ENCODE measurements at regions not wholly inside any gene's neighbourhood (a gene's known extent, or its start where the extent isn't known, plus 50 kb on each side); places are given as distances from the start of the nearest gene placed in this dataset.

DNA sequence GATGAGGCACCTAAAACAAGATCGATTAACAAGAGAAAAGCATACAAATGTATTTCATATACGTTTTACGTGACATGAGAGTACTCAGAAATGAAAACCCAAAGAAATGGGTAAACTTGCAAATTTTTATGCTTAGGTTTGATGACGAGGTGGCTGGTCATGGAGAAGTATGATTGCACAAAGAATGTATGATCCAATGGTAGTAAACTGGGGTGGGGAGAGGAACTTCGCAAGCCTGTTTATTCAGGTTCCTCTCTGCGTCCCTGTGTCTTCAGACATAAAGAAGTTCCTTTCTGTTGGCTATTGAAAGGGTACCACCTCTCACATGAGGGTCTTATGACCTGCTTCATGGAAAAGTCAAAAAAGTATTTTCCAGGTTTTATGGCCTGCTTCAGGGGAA, 309.2 kb downstream of the BCOR start:
- Mint-ChIP-seq H3K36me3 (ENCODE audit: insufficient read depth in 1 of 3, low read depth in 3 of 3) (peaks cover 0 to 4% (median 3%) of the 10 kb centered on the region in 3 experiments; a peak in 3 of 7 replicates), H3K9me3 (peaks cover 73 to 76% of the 10 kb centered on the region in 2 experiments), H3K4me3 (no peak overlapping the region), H3K4me1 (no peaks in the 10 kb centered on the region), H3K27ac (no peak overlapping the region), H3K27me3 (ENCODE audit: low read depth) (peaks cover 4% of the 10 kb centered on the region)
- no peaks in the 10 kb centered on the region for H3K23me2 ChIP-seq (ENCODE audit: insufficient read length, low read depth, low read length, poor library complexity, severe bottlenecking)
- H4K8ac ChIP-seq (replicated peaks; ENCODE audit: insufficient read length, low read depth, low read length) = no peak overlapping the region
- no peaks in the 10 kb centered on the region for H3K79me2 ChIP-seq (ENCODE audit: insufficient read depth, low read length)
- H3K4ac ChIP-seq (ENCODE audit: low read depth, low read length) = no peak overlapping the region
- H3K4me2 ChIP-seq (ENCODE audit: insufficient read depth, insufficient read length, low read length) = no peak overlapping the region
- H3K79me1 ChIP-seq (ENCODE audit: insufficient read depth, low read depth, low read length, poor library complexity, severe bottlenecking) = no peaks in the 10 kb centered on the region
- no peak overlapping the region for H2BK5ac ChIP-seq (ENCODE audit: insufficient read length, low read length)
- H4K20me1 ChIP-seq (ENCODE audit: control insufficient read depth, insufficient read depth, insufficient read length) = no peaks in the 10 kb centered on the region
- WGBS (ENCODE audit: extremely low coverage, insufficient read length, low lambda C conversion rate) = no CpG with 5 or more reads among the region's 6 CpGs
- H3K56ac ChIP-seq (ENCODE audit: insufficient read length, low read depth, low read length) = no peak overlapping the region
- no peak overlapping the region for H3K14ac ChIP-seq (ENCODE audit: insufficient read depth, low read length)
- no peaks in the 10 kb centered on the region for H3K27me3 ChIP-seq (ENCODE audit: insufficient read depth, low read length)
- no peak overlapping the region for H2BK120ac ChIP-seq (ENCODE audit: low read depth, low read length, poor library complexity, severe bottlenecking)
- no peak overlapping the region for H2AFZ ChIP-seq (ENCODE audit: low read length)
- no peak overlapping the region for H2BK20ac ChIP-seq (ENCODE audit: low read depth, low read length, poor library complexity, severe bottlenecking)
- H3K27ac ChIP-seq (ENCODE audit: insufficient read length, low read depth, low read length) = no peak overlapping the region
- H3T11ph ChIP-seq (ENCODE audit: low read length) = no peak overlapping the region
- no peak overlapping the region for H2BK15ac ChIP-seq (ENCODE audit: low read depth, low read length)
- no peaks in the 10 kb centered on the region for H3K9me3 ChIP-seq (ENCODE audit: control insufficient read depth, low read depth, low read length)
- no peak overlapping the region for H3K23ac ChIP-seq (ENCODE audit: insufficient read length, low read depth, low read length)
- no peak overlapping the region for H3K9ac ChIP-seq (ENCODE audit: extremely low read depth, insufficient read length, low read length)
- H2AK5ac ChIP-seq (ENCODE audit: insufficient read length, low read length) = no peak overlapping the region
- no peak for DNase-seq
- TF ChIP-seq, protein P1, sequence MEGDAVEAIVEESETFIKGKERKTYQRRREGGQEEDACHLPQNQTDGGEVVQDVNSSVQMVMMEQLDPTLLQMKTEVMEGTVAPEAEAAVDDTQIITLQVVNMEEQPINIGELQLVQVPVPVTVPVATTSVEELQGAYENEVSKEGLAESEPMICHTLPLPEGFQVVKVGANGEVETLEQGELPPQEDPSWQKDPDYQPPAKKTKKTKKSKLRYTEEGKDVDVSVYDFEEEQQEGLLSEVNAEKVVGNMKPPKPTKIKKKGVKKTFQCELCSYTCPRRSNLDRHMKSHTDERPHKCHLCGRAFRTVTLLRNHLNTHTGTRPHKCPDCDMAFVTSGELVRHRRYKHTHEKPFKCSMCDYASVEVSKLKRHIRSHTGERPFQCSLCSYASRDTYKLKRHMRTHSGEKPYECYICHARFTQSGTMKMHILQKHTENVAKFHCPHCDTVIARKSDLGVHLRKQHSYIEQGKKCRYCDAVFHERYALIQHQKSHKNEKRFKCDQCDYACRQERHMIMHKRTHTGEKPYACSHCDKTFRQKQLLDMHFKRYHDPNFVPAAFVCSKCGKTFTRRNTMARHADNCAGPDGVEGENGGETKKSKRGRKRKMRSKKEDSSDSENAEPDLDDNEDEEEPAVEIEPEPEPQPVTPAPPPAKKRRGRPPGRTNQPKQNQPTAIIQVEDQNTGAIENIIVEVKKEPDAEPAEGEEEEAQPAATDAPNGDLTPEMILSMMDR (conservative IDR thresholded peaks at IDR 0.05) = no peak
- no peak overlapping the region for H4K91ac ChIP-seq (ENCODE audit: insufficient read length, low read depth, low read length)
- no peaks in the 10 kb centered on the region for H3K4me1 ChIP-seq (ENCODE audit: insufficient read depth, low read length)
- H4K5ac ChIP-seq (ENCODE audit: insufficient read length, low read depth, low read length) = no peak overlapping the region
- no peak overlapping the region for H3K18ac ChIP-seq (ENCODE audit: insufficient read length, low read depth, low read length)
- H2BK12ac ChIP-seq (ENCODE audit: insufficient read length, low read depth, low read length) = no peak overlapping the region

All from H9 (cell line).